GM11168 (cell line): ENCODE measurements at regions not wholly inside any gene's neighbourhood (a gene's known extent, or its start where the extent isn't known, plus 50 kb on each side); places are given as distances from the start of the nearest gene placed in this dataset.

ENCODE experiments used
- in situ Hi-C: fragments of 300-500 bp; cut with MboI; formaldehyde crosslinking; loops from one replicate; pipeline ENCODE4 v1.12.0; 2022; ENCODE audit warnings: low sequenced_read_pairs; ENCODE audit not compliant: unreplicated experiment

GRCh38 chr13:22252281-22252830 is 581.5 kb downstream of the FGF9 start:
- in situ Hi-C loops: no loop called here

- in situ Hi-C loops: no loop called here
These were observed 582.2 kb downstream of the FGF9 start for GRCh38 chr13:22253107-22253506.

- in situ Hi-C loops: no loop called here
These were observed 585.3 kb downstream of the FGF9 start for GRCh38 chr13:22256111-22256639.

GRCh38 chr13:22262001-22262885 is 591.4 kb downstream of the FGF9 start:
- in situ Hi-C loops: no loop called here

- in situ Hi-C loops: no loop called here
These were observed 592.3 kb downstream of the FGF9 start for GRCh38 chr13:22263185-22263584.

GRCh38 chr13:22265563-22265962 is 594.7 kb downstream of the FGF9 start:
- in situ Hi-C loops: no loop called here

- in situ Hi-C loops: no loop called here
These were observed 600.0 kb downstream of the FGF9 start for GRCh38 chr13:22270881-22271280.

- in situ Hi-C loops: no loop called here
These were observed 601.0 kb downstream of the FGF9 start for GRCh38 chr13:22271903-22272302.

GRCh38 chr13:22275393-22275792 is 604.5 kb downstream of the FGF9 start:
- in situ Hi-C loops: loop anchor here (25.0 kb wide), 2 partner anchors 338 to 638 kb away; no protein-coding TSS in a partner anchor

GRCh38 chr13:22276616-22277015 is 605.7 kb downstream of the FGF9 start:
- in situ Hi-C loops: loop anchor here (25.0 kb wide), 2 partner anchors 339 to 639 kb away; no protein-coding TSS in a partner anchor

GRCh38 chr13:22278336-22278929 is 607.6 kb downstream of the FGF9 start:
- in situ Hi-C loops: loop anchor here (25.0 kb wide), 2 partner anchors 341 to 641 kb away; no protein-coding TSS in a partner anchor

- in situ Hi-C loops: loop anchor here (25.0 kb wide), 2 partner anchors 349 to 649 kb away; no protein-coding TSS in a partner anchor
These were observed 615.0 kb downstream of the FGF9 start for GRCh38 chr13:22285867-22286266.

- in situ Hi-C loops: loop anchor here (25.0 kb wide), 2 partner anchors 349 to 649 kb away; no protein-coding TSS in a partner anchor
These were observed 615.5 kb downstream of the FGF9 start for GRCh38 chr13:22286338-22286737.

- in situ Hi-C loops: loop anchor here (25.0 kb wide), 2 partner anchors 350 to 650 kb away; no protein-coding TSS in a partner anchor
These were observed 616.6 kb downstream of the FGF9 start for GRCh38 chr13:22287343-22287920.

GRCh38 chr13:22288496-22288895 is 617.6 kb downstream of the FGF9 start:
- in situ Hi-C loops: loop anchor here (25.0 kb wide), 2 partner anchors 351 to 651 kb away; no protein-coding TSS in a partner anchor

GRCh38 chr13:22289711-22290110 is 618.8 kb downstream of the FGF9 start:
- in situ Hi-C loops: loop anchor here (25.0 kb wide), 2 partner anchors 352 to 652 kb away; no protein-coding TSS in a partner anchor

GRCh38 chr13:22298530-22298929 is 627.7 kb downstream of the FGF9 start:
- in situ Hi-C loops: loop anchor here (25.0 kb wide), 2 partner anchors 361 to 661 kb away; no protein-coding TSS in a partner anchor

- in situ Hi-C loops: no loop called here
These were observed 641.0 kb downstream of the FGF9 start for GRCh38 chr13:22311734-22312404.

GRCh38 chr13:22312405-22312803 is 641.5 kb downstream of the FGF9 start:
- in situ Hi-C loops: no loop called here
